Testis (tissue), 2 donors: ENCODE measurements at regions not wholly inside any gene's neighbourhood (a gene's known extent, or its start where the extent isn't known, plus 50 kb on each side); places are given as distances from the start of the nearest gene placed in this dataset.
A peak's percentile ranks its signal among the peaks of the same experiment; 100 is the strongest.

Experiments used
- DNase-seq: peaks from one replicate; pipeline ENCODE4 v3.0.0-alpha.2; 2019
- H3K27ac ChIP-seq, 2 donors: fragments of 200-600 bp; sonication (generic); one replicate each; pipeline ENCODE4 v1.5.1; 2019
- H3K27me3 ChIP-seq: fragments of 200-600 bp; sonication (generic); one replicate; pipeline ENCODE4 v1.5.1; 2019
- H3K36me3 ChIP-seq: fragments of 200-600 bp; sonication (generic); one replicate; pipeline ENCODE4 v1.5.1; 2017; ENCODE audit warnings: low read depth; ENCODE audit errors: missing control alignments
- H3K4me1 ChIP-seq: fragments of 200-600 bp; sonication (generic); one replicate; pipeline ENCODE4 v1.5.1; 2019
- H3K4me3 ChIP-seq, 2 donors: fragments of 200-600 bp; sonication (generic); one replicate each; pipeline ENCODE4 v1.5.1; 2017 to 2019
- H3K9me3 ChIP-seq: fragments of 200-600 bp; sonication (generic); one replicate; pipeline ENCODE4 v1.5.1; 2017
- POLR2A ChIP-seq: fragments of 450-650 bp; IDR thresholded peaks from one replicate; pipeline ENCODE4 v1.6.1; 2017; ENCODE audit warnings: antibody characterized with exemption, mild to moderate bottlenecking, moderate library complexity
- WGBS, 2 donors: methylation state at CpG; one replicate each; pipeline ENCODE4 v1.1.5; 2018; 5-methylcytosine and 5-hydroxymethylcytosine counted together
- intact Hi-C: fragments of 100-400 bp; cut with DNase I; formaldehyde crosslinking; loops from one replicate; pipeline ENCODE4 v1.15.1; 2023; ENCODE audit warnings: low total_unique reads
- TF ChIP-seq, protein P1 (sequence below), 3 experiments: fragments of 450-650 bp in 2 of 3; fragments of 200-600 bp in 1 of 3; sonication (generic) in 1 of 3; IDR thresholded peaks; one replicate each; pipeline ENCODE4 v1.5.1; 2016 to 2019; ENCODE audit warnings: antibody characterized with exemption in 3 of 3, mild to moderate bottlenecking in 2 of 3, moderate library complexity in 1 of 3

DNA sequence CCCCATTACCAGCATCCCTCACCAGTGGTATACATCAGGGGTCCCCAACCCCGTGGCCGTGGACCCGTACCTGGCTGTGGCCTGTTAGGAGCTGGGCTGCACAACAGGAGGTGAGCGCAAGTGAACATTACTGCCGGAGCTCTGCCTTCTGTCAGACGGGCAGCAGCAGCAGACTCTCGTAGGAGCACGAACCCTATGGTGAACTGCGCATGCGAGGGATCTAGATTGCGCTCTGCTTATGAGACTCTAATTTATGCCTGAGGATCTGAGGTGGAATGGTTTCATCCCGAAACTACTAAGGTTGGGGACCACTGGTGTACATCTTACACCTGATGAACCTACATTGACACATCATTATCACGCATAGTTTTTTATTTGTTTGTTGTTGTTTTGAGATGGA, 52.8 kb upstream of the DHX15 start:
- Histone ChIP-seq H3K27ac (no peak overlapping the region), H3K4me3 (no peak overlapping the region), H3K4me1 (no peaks in the 10 kb centered on the region), H3K36me3 (no peaks in the 10 kb centered on the region), H3K9me3 (no peaks in the 10 kb centered on the region), H3K27me3 (no peaks in the 10 kb centered on the region)
- 73 to 76% methylated on average over 6 to 13 of the region's 13 CpGs for WGBS, 2 donors
- peak; percentile 22 for DNase-seq
- intact Hi-C loops: no loop called here
- no peak for TF ChIP-seq POLR2A
- TF ChIP-seq, protein P1, sequence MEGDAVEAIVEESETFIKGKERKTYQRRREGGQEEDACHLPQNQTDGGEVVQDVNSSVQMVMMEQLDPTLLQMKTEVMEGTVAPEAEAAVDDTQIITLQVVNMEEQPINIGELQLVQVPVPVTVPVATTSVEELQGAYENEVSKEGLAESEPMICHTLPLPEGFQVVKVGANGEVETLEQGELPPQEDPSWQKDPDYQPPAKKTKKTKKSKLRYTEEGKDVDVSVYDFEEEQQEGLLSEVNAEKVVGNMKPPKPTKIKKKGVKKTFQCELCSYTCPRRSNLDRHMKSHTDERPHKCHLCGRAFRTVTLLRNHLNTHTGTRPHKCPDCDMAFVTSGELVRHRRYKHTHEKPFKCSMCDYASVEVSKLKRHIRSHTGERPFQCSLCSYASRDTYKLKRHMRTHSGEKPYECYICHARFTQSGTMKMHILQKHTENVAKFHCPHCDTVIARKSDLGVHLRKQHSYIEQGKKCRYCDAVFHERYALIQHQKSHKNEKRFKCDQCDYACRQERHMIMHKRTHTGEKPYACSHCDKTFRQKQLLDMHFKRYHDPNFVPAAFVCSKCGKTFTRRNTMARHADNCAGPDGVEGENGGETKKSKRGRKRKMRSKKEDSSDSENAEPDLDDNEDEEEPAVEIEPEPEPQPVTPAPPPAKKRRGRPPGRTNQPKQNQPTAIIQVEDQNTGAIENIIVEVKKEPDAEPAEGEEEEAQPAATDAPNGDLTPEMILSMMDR (IDR thresholded peaks at IDR 0.05): no peak

DNA sequence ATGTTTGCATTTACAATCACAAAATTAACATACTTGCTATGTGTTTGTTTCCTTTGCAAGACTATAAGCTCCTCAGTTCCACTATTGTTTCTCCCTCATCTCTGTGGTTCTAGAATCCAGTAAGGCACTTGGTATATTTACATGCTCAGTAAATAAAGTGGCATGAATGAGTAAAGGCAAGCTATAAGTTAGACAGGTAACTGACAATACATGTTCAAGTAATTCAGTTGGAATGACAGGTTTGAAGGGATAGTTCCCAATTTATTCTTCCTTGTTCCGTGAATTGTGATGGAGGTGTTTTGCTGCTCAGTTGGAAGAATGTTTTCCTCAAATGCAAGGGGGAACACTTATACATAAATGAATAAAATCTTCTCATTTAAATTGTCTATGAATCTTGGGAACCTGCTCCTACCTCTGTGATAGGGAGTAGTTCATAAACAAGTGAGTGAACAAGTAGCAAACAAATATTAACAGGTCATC, 54.1 kb upstream of the DHX15 start:
- H3K27me3 ChIP-seq: no peaks in the 10 kb centered on the region
- intact Hi-C loops: no loop called here
- no peaks in the 10 kb centered on the region for H3K4me1 ChIP-seq
- H3K9me3 ChIP-seq: no peaks in the 10 kb centered on the region
- no peak overlapping the region for H3K4me3 ChIP-seq
- no peaks in the 10 kb centered on the region for H3K36me3 ChIP-seq
- no peak for DNase-seq
- no peak for TF ChIP-seq POLR2A
- H3K27ac ChIP-seq: no peak overlapping the region
- 95 to 100% methylated on average over 1 of the region's 1 CpG for WGBS, 2 donors

DNA sequence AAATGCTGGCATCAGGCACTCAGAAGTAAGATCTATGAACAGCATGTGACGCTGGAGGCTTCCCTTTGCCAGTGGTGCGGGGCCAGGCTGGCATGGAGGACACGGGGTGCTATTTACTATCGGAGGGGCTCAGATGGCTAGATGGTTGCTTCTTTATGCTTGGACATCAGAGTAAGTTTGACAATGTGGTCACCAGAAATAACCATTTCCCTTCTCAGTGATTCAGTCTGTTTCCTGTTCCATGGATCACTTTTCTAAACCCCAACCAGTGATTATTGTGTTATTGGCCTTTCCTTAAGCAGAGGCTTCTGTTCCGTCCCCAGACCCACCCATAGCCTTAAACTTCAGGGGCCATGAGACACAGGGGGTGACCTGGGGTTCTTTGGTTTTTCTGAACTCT, 55.4 kb upstream of the DHX15 start:
- no peak for DNase-seq
- H3K36me3 ChIP-seq: no peaks in the 10 kb centered on the region
- H3K27ac ChIP-seq: no peak overlapping the region
- H3K4me3 ChIP-seq: no peak overlapping the region
- no peaks in the 10 kb centered on the region for H3K9me3 ChIP-seq
- H3K27me3 ChIP-seq: no peaks in the 10 kb centered on the region
- no peak for TF ChIP-seq POLR2A
- TF ChIP-seq, protein P1 (IDR thresholded peaks at IDR 0.05): no peak
- intact Hi-C loops: no loop called here
- WGBS, 2 donors: 81 to 90% methylated on average over 5 of the region's 5 CpGs
- H3K4me1 ChIP-seq: no peaks in the 10 kb centered on the region

DNA sequence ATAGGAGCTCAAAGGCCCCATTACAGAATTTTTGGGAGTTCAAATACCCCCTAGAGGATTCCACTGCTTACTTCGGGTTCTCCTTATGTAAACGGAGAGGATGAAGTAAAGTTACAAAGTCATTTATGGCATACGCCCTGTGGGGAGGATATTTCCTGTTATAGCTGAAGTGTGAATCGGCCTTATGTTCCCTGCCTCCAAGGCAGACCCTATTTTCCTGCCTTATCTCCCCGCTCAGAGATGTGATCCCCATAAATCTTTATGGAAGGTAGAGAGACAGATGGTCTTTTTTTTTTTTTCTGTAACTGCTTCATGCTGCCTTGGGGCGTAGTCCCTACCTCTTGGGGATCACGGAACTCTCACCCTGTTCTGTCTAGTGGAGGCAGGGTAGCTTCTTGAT, 56.0 kb upstream of the DHX15 start:
- H3K27ac ChIP-seq: no peak overlapping the region
- H3K4me1 ChIP-seq: no peaks in the 10 kb centered on the region
- H3K9me3 ChIP-seq: no peaks in the 10 kb centered on the region
- TF ChIP-seq, protein P1 (IDR thresholded peaks at IDR 0.05): no peak
- TF ChIP-seq POLR2A: no peak
- no peaks in the 10 kb centered on the region for H3K27me3 ChIP-seq
- DNase-seq: no peak
- 68 to 69% methylated on average over 7 of the region's 7 CpGs for WGBS, 2 donors
- H3K36me3 ChIP-seq: no peaks in the 10 kb centered on the region
- intact Hi-C loops: no loop called here
- no peak overlapping the region for H3K4me3 ChIP-seq

GRCh38 chr4:24642981-24643547, 58.7 kb upstream of the DHX15 start:
- no peak for DNase-seq
- Histone ChIP-seq H3K4me1 (no peaks in the 10 kb centered on the region), H3K9me3 (no peaks in the 10 kb centered on the region), H3K36me3 (no peaks in the 10 kb centered on the region), H3K27me3 (no peaks in the 10 kb centered on the region), H3K4me3 (no peak overlapping the region), H3K27ac (no peak overlapping the region)
- 37 to 49% methylated on average over 3 of the region's 3 CpGs for WGBS, 2 donors
- intact Hi-C loops: no loop called here
- TF ChIP-seq, protein P1 (IDR thresholded peaks at IDR 0.05): no peak
- no peak for TF ChIP-seq POLR2A
